ENCODE measurements at regions not wholly inside any gene's neighbourhood (a gene's known extent, or its start where the extent isn't known, plus 50 kb on each side); places are given as distances from the start of the nearest gene placed in this dataset.
"Not testable (repeated sequence)": the region's sequence is repeated elsewhere in the genome, so short reads cannot be mapped to it uniquely, and the experiment has no call there.

GRCh38 chr2:224173933-224174332, 134.8 kb upstream of the SERPINE2 start:
- no peaks in the 10 kb centered on the region for H3K4me1 ChIP-seq (ENCODE audit: control insufficient read depth in 1 of 2, extremely low read depth in 1 of 2, insufficient read depth in 2 of 2, low read length in 2 of 2)
- H3K36me3 Mint-ChIP-seq = no peaks in the 10 kb centered on the region
- H3K27me3 Mint-ChIP-seq = peaks cover 10 to 19% of the 10 kb centered on the region in 2 donors
- WGBS (ENCODE audit: insufficient coverage) = 79% methylated on average over 3 of the region's 3 CpGs
- H3K36me3 ChIP-seq (ENCODE audit: control insufficient read depth in 2 of 2, extremely low read depth in 1 of 2, insufficient read depth in 1 of 2, low read length in 1 of 2) = no peaks in the 10 kb centered on the region
- ChIA-PET POLR2A (no interaction called here), CTCF (no interaction called here)
- H3K4me3 Mint-ChIP-seq = no peak overlapping the region
- H3K27me3 ChIP-seq (replicated peaks in 1 of 2; ENCODE audit: control insufficient read depth in 2 of 2, extremely low read depth in 1 of 2, insufficient read depth in 2 of 2, low read length in 1 of 2) = peaks cover 0 to 12% of the 10 kb centered on the region in 2 experiments
- no peaks in the 10 kb centered on the region for H3K4me1 Mint-ChIP-seq
- H3K9me3 ChIP-seq = no peaks in the 10 kb centered on the region
- H3K27ac Mint-ChIP-seq = no peak overlapping the region
- no peak overlapping the region for H3K27ac ChIP-seq (ENCODE audit: low read length)
- no peaks in the 10 kb centered on the region for H3K9me3 Mint-ChIP-seq
- no peak for DNase-seq
- no peak for ATAC-seq (replicated peaks in 1 of 4)
- H3K4me3 ChIP-seq (ENCODE audit: control insufficient read depth in 1 of 2, extremely low read depth in 1 of 2, low read length in 1 of 2) = no peak overlapping the region

- H3K4me1 Mint-ChIP-seq = no peaks in the 10 kb centered on the region
- Histone ChIP-seq H3K27me3 (replicated peaks in 1 of 2; ENCODE audit: control insufficient read depth in 2 of 2, extremely low read depth in 1 of 2, insufficient read depth in 2 of 2, low read length in 1 of 2) (peaks cover 0 to 12% of the 10 kb centered on the region in 2 experiments), H3K9me3 (no peaks in the 10 kb centered on the region), H3K27ac (ENCODE audit: low read length) (no peak overlapping the region), H3K4me1 (ENCODE audit: control insufficient read depth in 1 of 2, extremely low read depth in 1 of 2, insufficient read depth in 2 of 2, low read length in 2 of 2) (no peaks in the 10 kb centered on the region), H3K36me3 (ENCODE audit: control insufficient read depth in 2 of 2, extremely low read depth in 1 of 2, insufficient read depth in 1 of 2, low read length in 1 of 2) (no peaks in the 10 kb centered on the region), H3K4me3 (ENCODE audit: control insufficient read depth in 1 of 2, extremely low read depth in 1 of 2, low read length in 1 of 2) (no peak overlapping the region)
- H3K9me3 Mint-ChIP-seq = peaks cover 0 to under 1% (median under 1%) of the 10 kb centered on the region in 3 donors
- POLR2A ChIA-PET = no interaction called here
- no peaks in the 10 kb centered on the region for H3K36me3 Mint-ChIP-seq
- ATAC-seq (replicated peaks in 1 of 4) (no peak), DNase-seq (no peak)
- CTCF ChIA-PET = no interaction called here
- peaks cover 10 to 19% of the 10 kb centered on the region in 2 donors for H3K27me3 Mint-ChIP-seq
- H3K4me3 Mint-ChIP-seq = no peak overlapping the region
- H3K27ac Mint-ChIP-seq = no peak overlapping the region
These were observed 134.1 kb upstream of the SERPINE2 start for GRCh38 chr2:224173210-224173609.

GRCh38 chr2:224171226-224171625, 132.1 kb upstream of the SERPINE2 start:
- CTCF ChIA-PET = interaction anchor here (0.5 to 0.6 kb wide), 2 partner anchors 181 to 201 kb away, joined by 3 to 4 read pairs; no protein-coding TSS in a partner anchor
- 57% methylated on average over 2 of the region's 3 CpGs for WGBS (ENCODE audit: insufficient coverage)
- H3K4me3 ChIP-seq (ENCODE audit: control insufficient read depth in 1 of 2, extremely low read depth in 1 of 2, low read length in 1 of 2) = no peak overlapping the region

GRCh38 chr2:224169847-224170246, 130.8 kb upstream of the SERPINE2 start:
- Mint-ChIP-seq H3K4me3 (no peak overlapping the region), H3K27ac (no peak overlapping the region), H3K4me1 (no peaks in the 10 kb centered on the region), H3K36me3 (no peaks in the 10 kb centered on the region), H3K27me3 (peaks cover 7 to 11% of the 10 kb centered on the region in 2 donors), H3K9me3 (peaks cover 0 to 5% (median 4%) of the 10 kb centered on the region in 3 donors)
- Histone ChIP-seq H3K27me3 (replicated peaks in 1 of 2; ENCODE audit: control insufficient read depth in 2 of 2, extremely low read depth in 1 of 2, insufficient read depth in 2 of 2, low read length in 1 of 2) (peaks cover 0 to 6% of the 10 kb centered on the region in 2 experiments), H3K27ac (ENCODE audit: low read length) (no peak overlapping the region), H3K4me3 (ENCODE audit: control insufficient read depth in 1 of 2, extremely low read depth in 1 of 2, low read length in 1 of 2) (no peak overlapping the region), H3K9me3 (no peaks in the 10 kb centered on the region), H3K36me3 (ENCODE audit: control insufficient read depth in 2 of 2, extremely low read depth in 1 of 2, insufficient read depth in 1 of 2, low read length in 1 of 2) (no peaks in the 10 kb centered on the region), H3K4me1 (ENCODE audit: control insufficient read depth in 1 of 2, extremely low read depth in 1 of 2, insufficient read depth in 2 of 2, low read length in 2 of 2) (no peaks in the 10 kb centered on the region)
- ChIA-PET CTCF (no interaction called here), POLR2A (no interaction called here)
- ATAC-seq (replicated peaks in 1 of 4) (no peak), DNase-seq (no peak)
- 85% methylated on average over 4 of the region's 8 CpGs for WGBS (ENCODE audit: insufficient coverage)

More at GRCh38 chr2:224171226-224171625, 132.1 kb upstream of the SERPINE2 start:
- Histone ChIP-seq H3K4me1 (ENCODE audit: control insufficient read depth in 1 of 2, extremely low read depth in 1 of 2, insufficient read depth in 2 of 2, low read length in 2 of 2) (no peaks in the 10 kb centered on the region), H3K27me3 (replicated peaks in 1 of 2; ENCODE audit: control insufficient read depth in 2 of 2, extremely low read depth in 1 of 2, insufficient read depth in 2 of 2, low read length in 1 of 2) (peaks cover 0 to 9% of the 10 kb centered on the region in 2 experiments), H3K27ac (ENCODE audit: low read length) (no peak overlapping the region), H3K36me3 (ENCODE audit: control insufficient read depth in 2 of 2, extremely low read depth in 1 of 2, insufficient read depth in 1 of 2, low read length in 1 of 2) (no peaks in the 10 kb centered on the region), H3K9me3 (no peaks in the 10 kb centered on the region)
- ATAC-seq (replicated peaks in 1 of 4) (no peak), DNase-seq (no peak)
- Mint-ChIP-seq H3K9me3 (peaks cover 0 to 5% (median 4%) of the 10 kb centered on the region in 3 donors), H3K4me3 (no peak overlapping the region), H3K36me3 (no peaks in the 10 kb centered on the region), H3K4me1 (no peaks in the 10 kb centered on the region), H3K27me3 (peaks cover 10% of the 10 kb centered on the region in 2 donors), H3K27ac (no peak overlapping the region)
- POLR2A ChIA-PET = no interaction called here

- not testable (repeated sequence) for DNase-seq
These were observed 128.7 kb upstream of the SERPINE2 start for GRCh38 chr2:224167781-224168180.

GRCh38 chr2:224166654-224167053, 127.6 kb upstream of the SERPINE2 start:
- no peaks in the 10 kb centered on the region for H3K9me3 ChIP-seq
- ATAC-seq (replicated peaks in 1 of 4) = no peak
- CTCF ChIA-PET = no interaction called here
- H3K4me1 Mint-ChIP-seq = no peaks in the 10 kb centered on the region
- H3K4me3 Mint-ChIP-seq = no peak overlapping the region
- POLR2A ChIA-PET = no interaction called here
- no peak for DNase-seq
- no peak overlapping the region for H3K4me3 ChIP-seq (ENCODE audit: control insufficient read depth in 1 of 2, extremely low read depth in 1 of 2, low read length in 1 of 2)
- no CpG with 5 or more reads among the region's 2 CpGs for WGBS (ENCODE audit: insufficient coverage)
- no peak overlapping the region for H3K27ac ChIP-seq (ENCODE audit: low read length)
- H3K27me3 ChIP-seq (replicated peaks in 1 of 2; ENCODE audit: control insufficient read depth in 2 of 2, extremely low read depth in 1 of 2, insufficient read depth in 2 of 2, low read length in 1 of 2) = peaks cover 0 to 3% of the 10 kb centered on the region in 2 experiments
- no peaks in the 10 kb centered on the region for H3K36me3 Mint-ChIP-seq
- H3K27ac Mint-ChIP-seq = no peak overlapping the region
- peaks cover 0 to 10% (median 4%) of the 10 kb centered on the region in 3 donors for H3K9me3 Mint-ChIP-seq
- no peaks in the 10 kb centered on the region for H3K4me1 ChIP-seq (ENCODE audit: control insufficient read depth in 1 of 2, extremely low read depth in 1 of 2, insufficient read depth in 2 of 2, low read length in 2 of 2)
- H3K36me3 ChIP-seq (ENCODE audit: control insufficient read depth in 2 of 2, extremely low read depth in 1 of 2, insufficient read depth in 1 of 2, low read length in 1 of 2) = no peaks in the 10 kb centered on the region
- H3K27me3 Mint-ChIP-seq = peaks cover 11 to 23% of the 10 kb centered on the region in 2 donors

More at GRCh38 chr2:224167781-224168180, 128.7 kb upstream of the SERPINE2 start:
- CTCF ChIA-PET; H3K36me3 ChIP-seq (ENCODE audit: control insufficient read depth in 2 of 2, extremely low read depth in 1 of 2, insufficient read depth in 1 of 2, low read length in 1 of 2); POLR2A ChIA-PET; ATAC-seq (replicated peaks in 1 of 4); H3K36me3 Mint-ChIP-seq; H3K4me3 Mint-ChIP-seq; H3K27ac Mint-ChIP-seq; H3K4me3 ChIP-seq (ENCODE audit: control insufficient read depth in 1 of 2, extremely low read depth in 1 of 2, low read length in 1 of 2); H3K27me3 ChIP-seq (replicated peaks in 1 of 2; ENCODE audit: control insufficient read depth in 2 of 2, extremely low read depth in 1 of 2, insufficient read depth in 2 of 2, low read length in 1 of 2); H3K4me1 ChIP-seq (ENCODE audit: control insufficient read depth in 1 of 2, extremely low read depth in 1 of 2, insufficient read depth in 2 of 2, low read length in 2 of 2); H3K4me1 Mint-ChIP-seq; H3K9me3 Mint-ChIP-seq; H3K27ac ChIP-seq (ENCODE audit: low read length); H3K9me3 ChIP-seq: not testable (repeated sequence)
- peaks cover 13 to 19% of the 10 kb centered on the region in 2 donors for H3K27me3 Mint-ChIP-seq

- Histone ChIP-seq H3K4me3 (ENCODE audit: control insufficient read depth in 1 of 2, extremely low read depth in 1 of 2, low read length in 1 of 2) (no peak overlapping the region), H3K27me3 (replicated peaks in 1 of 2; ENCODE audit: control insufficient read depth in 2 of 2, extremely low read depth in 1 of 2, insufficient read depth in 2 of 2, low read length in 1 of 2) (no peaks in the 10 kb centered on the region), H3K36me3 (ENCODE audit: control insufficient read depth in 2 of 2, extremely low read depth in 1 of 2, insufficient read depth in 1 of 2, low read length in 1 of 2) (no peaks in the 10 kb centered on the region), H3K4me1 (ENCODE audit: control insufficient read depth in 1 of 2, extremely low read depth in 1 of 2, insufficient read depth in 2 of 2, low read length in 2 of 2) (no peaks in the 10 kb centered on the region), H3K9me3 (no peaks in the 10 kb centered on the region), H3K27ac (ENCODE audit: low read length) (no peak overlapping the region)
- no peak overlapping the region for H3K4me3 Mint-ChIP-seq
- ChIA-PET CTCF (no interaction called here), POLR2A (interaction anchor here in 1 of 2 donors (0.6 kb wide), 1 partner anchor 14 kb away, joined by 3 read pairs; no protein-coding TSS in a partner anchor)
- no peaks in the 10 kb centered on the region for H3K36me3 Mint-ChIP-seq
- peaks cover 0 to 10% (median 4%) of the 10 kb centered on the region in 3 donors for H3K9me3 Mint-ChIP-seq
- no peak for DNase-seq
- H3K27me3 Mint-ChIP-seq = peaks cover 11 to 23% of the 10 kb centered on the region in 2 donors
- ATAC-seq (replicated peaks in 1 of 4) = no peak
- WGBS (ENCODE audit: insufficient coverage) = no CpG with 5 or more reads among the region's 2 CpGs
- no peaks in the 10 kb centered on the region for H3K4me1 Mint-ChIP-seq
- no peak overlapping the region for H3K27ac Mint-ChIP-seq
These were observed 126.8 kb upstream of the SERPINE2 start for GRCh38 chr2:224165901-224166319.

All from T-cell (primary cell).